H1 (cell line): ENCODE measurements at regions not wholly inside any gene's neighbourhood (a gene's known extent, or its start where the extent isn't known, plus 50 kb on each side); places are given as distances from the start of the nearest gene placed in this dataset.

Source experiments
- CEBPB ChIP-seq: IDR thresholded peaks from 2 replicates; pipeline ENCODE4 v1.6.1; 2012; ENCODE audit warnings: low read depth, low read length
- CHD1 ChIP-seq: IDR thresholded peaks from 2 replicates; pipeline ENCODE4 v1.6.1; 2012; ENCODE audit warnings: low read depth, low read length, improper control_type of control experiment
- CTBP2 ChIP-seq: IDR thresholded peaks from 2 replicates; pipeline ENCODE4 v1.7.0; 2011; ENCODE audit warnings: borderline replicate concordance, mild to moderate bottlenecking, moderate library complexity, mixed read lengths, low read length; ENCODE audit not compliant: insufficient read depth, insufficient read length
- NRF1 ChIP-seq: IDR thresholded peaks from 2 replicates; pipeline ENCODE4 v1.6.1; 2011; ENCODE audit warnings: mild to moderate bottlenecking, low read depth, low read length, improper control_type of control experiment
- POLR2A ChIP-seq, 2 experiments: IDR thresholded peaks; 1 replicate in 1 of 2; 2 replicates in 1 of 2; pipeline ENCODE4 v1.6.1; 2011; ENCODE audit warnings: low read depth in 2 of 2, low read length in 2 of 2, mild to moderate bottlenecking in 2 of 2; ENCODE audit errors: control extremely low read depth in 1 of 2
- RBBP5 ChIP-seq: IDR thresholded peaks from 2 replicates; pipeline ENCODE4 v1.7.1; 2012; ENCODE audit warnings: low read depth, mild to moderate bottlenecking, inconsistent platforms, low read length, moderate library complexity, borderline replicate concordance
- SP1 ChIP-seq: IDR thresholded peaks from 2 replicates; pipeline ENCODE4 v1.6.1; 2011; ENCODE audit warnings: low read depth, low read length
- SP4 ChIP-seq: IDR thresholded peaks from 2 replicates; pipeline ENCODE4 v1.6.1; 2012; ENCODE audit warnings: low read length, inconsistent platforms
- SUZ12 ChIP-seq: fragments of 200-600 bp; sonication (generic); IDR thresholded peaks from 2 replicates; pipeline ENCODE4 v1.6.1; 2012; ENCODE audit warnings: mild to moderate bottlenecking, inconsistent platforms, low read length, moderate library complexity, mixed read lengths
- TEAD4 ChIP-seq: IDR thresholded peaks from 2 replicates; pipeline ENCODE4 v1.6.1; 2012; ENCODE audit warnings: low read depth, low read length, inconsistent platforms, mixed read lengths
- TF ChIP-seq, protein P1 (sequence below): fragments of 300-600 bp; sonication (generic); IDR thresholded peaks from 2 replicates; pipeline ENCODE4 v1.7.1; 2012; ENCODE audit warnings: low read length, moderate library complexity, mild to moderate bottlenecking, inconsistent platforms; ENCODE audit not compliant: insufficient replicate concordance

DNA sequence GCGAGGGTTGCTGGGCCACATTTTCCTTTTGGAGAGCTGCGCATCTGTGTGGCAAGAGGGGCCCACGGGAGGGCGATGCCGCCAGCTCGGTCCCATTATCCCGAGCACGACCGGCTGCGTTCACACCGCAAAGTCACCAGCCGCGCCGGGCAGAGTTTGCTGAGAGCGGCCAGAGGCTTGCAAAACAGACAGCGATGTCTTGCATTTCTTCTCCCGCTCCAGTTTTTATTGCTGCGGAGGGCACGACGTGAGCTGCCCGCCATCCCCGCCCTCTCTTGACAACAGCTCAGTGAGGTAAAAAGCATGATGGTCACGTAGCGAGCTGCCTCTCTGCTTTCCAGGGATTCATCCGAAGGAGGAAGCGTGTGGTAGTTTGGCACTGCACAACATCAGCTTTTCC lies 102.1 kb upstream of the TENM3 start (continued):
- no peak for TF ChIP-seq CHD1
- no peak for TF ChIP-seq SP1
- peak; percentile 8; the same call in 1 of the 2 replicates for TF ChIP-seq TEAD4
- no peak for TF ChIP-seq NRF1
- TF ChIP-seq SP4: no peak
- TF ChIP-seq RBBP5: 0 out of 2 replicates have a peak, but pooled peaks have one; percentile 66
- no peak for TF ChIP-seq CEBPB
- no peak for TF ChIP-seq CTBP2
- no peak for TF ChIP-seq SUZ12
- TF ChIP-seq, protein P1, sequence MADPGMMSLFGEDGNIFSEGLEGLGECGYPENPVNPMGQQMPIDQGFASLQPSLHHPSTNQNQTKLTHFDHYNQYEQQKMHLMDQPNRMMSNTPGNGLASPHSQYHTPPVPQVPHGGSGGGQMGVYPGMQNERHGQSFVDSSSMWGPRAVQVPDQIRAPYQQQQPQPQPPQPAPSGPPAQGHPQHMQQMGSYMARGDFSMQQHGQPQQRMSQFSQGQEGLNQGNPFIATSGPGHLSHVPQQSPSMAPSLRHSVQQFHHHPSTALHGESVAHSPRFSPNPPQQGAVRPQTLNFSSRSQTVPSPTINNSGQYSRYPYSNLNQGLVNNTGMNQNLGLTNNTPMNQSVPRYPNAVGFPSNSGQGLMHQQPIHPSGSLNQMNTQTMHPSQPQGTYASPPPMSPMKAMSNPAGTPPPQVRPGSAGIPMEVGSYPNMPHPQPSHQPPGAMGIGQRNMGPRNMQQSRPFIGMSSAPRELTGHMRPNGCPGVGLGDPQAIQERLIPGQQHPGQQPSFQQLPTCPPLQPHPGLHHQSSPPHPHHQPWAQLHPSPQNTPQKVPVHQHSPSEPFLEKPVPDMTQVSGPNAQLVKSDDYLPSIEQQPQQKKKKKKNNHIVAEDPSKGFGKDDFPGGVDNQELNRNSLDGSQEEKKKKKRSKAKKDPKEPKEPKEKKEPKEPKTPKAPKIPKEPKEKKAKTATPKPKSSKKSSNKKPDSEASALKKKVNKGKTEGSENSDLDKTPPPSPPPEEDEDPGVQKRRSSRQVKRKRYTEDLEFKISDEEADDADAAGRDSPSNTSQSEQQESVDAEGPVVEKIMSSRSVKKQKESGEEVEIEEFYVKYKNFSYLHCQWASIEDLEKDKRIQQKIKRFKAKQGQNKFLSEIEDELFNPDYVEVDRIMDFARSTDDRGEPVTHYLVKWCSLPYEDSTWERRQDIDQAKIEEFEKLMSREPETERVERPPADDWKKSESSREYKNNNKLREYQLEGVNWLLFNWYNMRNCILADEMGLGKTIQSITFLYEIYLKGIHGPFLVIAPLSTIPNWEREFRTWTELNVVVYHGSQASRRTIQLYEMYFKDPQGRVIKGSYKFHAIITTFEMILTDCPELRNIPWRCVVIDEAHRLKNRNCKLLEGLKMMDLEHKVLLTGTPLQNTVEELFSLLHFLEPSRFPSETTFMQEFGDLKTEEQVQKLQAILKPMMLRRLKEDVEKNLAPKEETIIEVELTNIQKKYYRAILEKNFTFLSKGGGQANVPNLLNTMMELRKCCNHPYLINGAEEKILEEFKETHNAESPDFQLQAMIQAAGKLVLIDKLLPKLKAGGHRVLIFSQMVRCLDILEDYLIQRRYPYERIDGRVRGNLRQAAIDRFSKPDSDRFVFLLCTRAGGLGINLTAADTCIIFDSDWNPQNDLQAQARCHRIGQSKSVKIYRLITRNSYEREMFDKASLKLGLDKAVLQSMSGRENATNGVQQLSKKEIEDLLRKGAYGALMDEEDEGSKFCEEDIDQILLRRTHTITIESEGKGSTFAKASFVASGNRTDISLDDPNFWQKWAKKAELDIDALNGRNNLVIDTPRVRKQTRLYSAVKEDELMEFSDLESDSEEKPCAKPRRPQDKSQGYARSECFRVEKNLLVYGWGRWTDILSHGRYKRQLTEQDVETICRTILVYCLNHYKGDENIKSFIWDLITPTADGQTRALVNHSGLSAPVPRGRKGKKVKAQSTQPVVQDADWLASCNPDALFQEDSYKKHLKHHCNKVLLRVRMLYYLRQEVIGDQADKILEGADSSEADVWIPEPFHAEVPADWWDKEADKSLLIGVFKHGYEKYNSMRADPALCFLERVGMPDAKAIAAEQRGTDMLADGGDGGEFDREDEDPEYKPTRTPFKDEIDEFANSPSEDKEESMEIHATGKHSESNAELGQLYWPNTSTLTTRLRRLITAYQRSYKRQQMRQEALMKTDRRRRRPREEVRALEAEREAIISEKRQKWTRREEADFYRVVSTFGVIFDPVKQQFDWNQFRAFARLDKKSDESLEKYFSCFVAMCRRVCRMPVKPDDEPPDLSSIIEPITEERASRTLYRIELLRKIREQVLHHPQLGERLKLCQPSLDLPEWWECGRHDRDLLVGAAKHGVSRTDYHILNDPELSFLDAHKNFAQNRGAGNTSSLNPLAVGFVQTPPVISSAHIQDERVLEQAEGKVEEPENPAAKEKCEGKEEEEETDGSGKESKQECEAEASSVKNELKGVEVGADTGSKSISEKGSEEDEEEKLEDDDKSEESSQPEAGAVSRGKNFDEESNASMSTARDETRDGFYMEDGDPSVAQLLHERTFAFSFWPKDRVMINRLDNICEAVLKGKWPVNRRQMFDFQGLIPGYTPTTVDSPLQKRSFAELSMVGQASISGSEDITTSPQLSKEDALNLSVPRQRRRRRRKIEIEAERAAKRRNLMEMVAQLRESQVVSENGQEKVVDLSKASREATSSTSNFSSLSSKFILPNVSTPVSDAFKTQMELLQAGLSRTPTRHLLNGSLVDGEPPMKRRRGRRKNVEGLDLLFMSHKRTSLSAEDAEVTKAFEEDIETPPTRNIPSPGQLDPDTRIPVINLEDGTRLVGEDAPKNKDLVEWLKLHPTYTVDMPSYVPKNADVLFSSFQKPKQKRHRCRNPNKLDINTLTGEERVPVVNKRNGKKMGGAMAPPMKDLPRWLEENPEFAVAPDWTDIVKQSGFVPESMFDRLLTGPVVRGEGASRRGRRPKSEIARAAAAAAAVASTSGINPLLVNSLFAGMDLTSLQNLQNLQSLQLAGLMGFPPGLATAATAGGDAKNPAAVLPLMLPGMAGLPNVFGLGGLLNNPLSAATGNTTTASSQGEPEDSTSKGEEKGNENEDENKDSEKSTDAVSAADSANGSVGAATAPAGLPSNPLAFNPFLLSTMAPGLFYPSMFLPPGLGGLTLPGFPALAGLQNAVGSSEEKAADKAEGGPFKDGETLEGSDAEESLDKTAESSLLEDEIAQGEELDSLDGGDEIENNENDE: no peak
- TF ChIP-seq POLR2A (IDR thresholded peaks at IDR 0.05; ENCODE audit: control extremely low read depth in 1 of 2, low read depth in 2 of 2, low read length in 2 of 2): no peak
